Panc1 (cell line): ENCODE measurements at regions not wholly inside any gene's neighbourhood (a gene's known extent, or its start where the extent isn't known, plus 50 kb on each side); places are given as distances from the start of the nearest gene placed in this dataset.

Experiments used
- ATAC-seq: fragments of 200-7000 bp; cut with Tn5 transposase; 2 replicates; pipeline ENCODE4 v1.9.1; 2020; ENCODE audit warnings: mild to moderate bottlenecking, moderate library complexity
- BruUV-seq: library from RNA; stranded (reverse); fragments of 400-500 nt; replicated peaks from 2 replicates; lab custom pipeline; 2021; lab: Mats Ljungman, UMichigan
- CTCF ChIA-PET: fragments of 300-600 bp; sonication (Branson Sonifier 250); formaldehyde crosslinking; loops from one replicate; lab custom pipeline; 2022; ENCODE audit warnings: antibody characterized with exemption; lab: Charles Lee
- POLR2A ChIA-PET: fragments of 300-600 bp; sonication (Branson Sonifier 250); formaldehyde crosslinking; loops from one replicate; lab custom pipeline; 2022; ENCODE audit warnings: antibody characterized with exemption; lab: Charles Lee
- DNase-seq: peaks from one replicate; pipeline ENCODE4 v3.0.0-alpha.2; 2010; ENCODE audit warnings: low read depth, low spot score
- H3K27ac ChIP-seq: 2 replicates; pipeline ENCODE4 v1.5.1; 2011; ENCODE audit warnings: mild to moderate bottlenecking, low read length, inconsistent platforms
- H3K27me3 ChIP-seq: fragments of 200-500 bp; sonication (Bioruptor generic); 2 replicates; pipeline ENCODE4 v1.6.0; 2014; ENCODE audit warnings: low read length, inconsistent platforms; ENCODE audit not compliant: control insufficient read depth, insufficient read depth
- H3K36me3 ChIP-seq: fragments of 200-500 bp; sonication (Bioruptor generic); 2 replicates; pipeline ENCODE4 v1.5.1; 2014; ENCODE audit warnings: inconsistent platforms, mild to moderate bottlenecking, low read length, moderate library complexity; ENCODE audit not compliant: control insufficient read depth, insufficient read depth
- H3K4me1 ChIP-seq: 2 replicates; pipeline ENCODE4 v1.5.1; 2011; ENCODE audit warnings: inconsistent platforms, mild to moderate bottlenecking, low read length, moderate library complexity; ENCODE audit not compliant: control insufficient read depth, insufficient read depth
- H3K4me3 ChIP-seq, 2 experiments: 2 replicates each; pipeline ENCODE4 v1.5.1; 2011 to 2012; ENCODE audit warnings: low read depth in 2 of 2, low read length in 2 of 2, mild to moderate bottlenecking in 2 of 2, inconsistent platforms in 1 of 2, moderate library complexity in 1 of 2
- H3K9me3 ChIP-seq: fragments of 200-500 bp; sonication (Bioruptor generic); 2 replicates; pipeline ENCODE4 v1.5.1; 2014; ENCODE audit warnings: low read depth, mild to moderate bottlenecking, inconsistent platforms, low read length, moderate library complexity; ENCODE audit not compliant: control insufficient read depth, insufficient read depth
- POLR2AphosphoS5 ChIP-seq: IDR thresholded peaks from 2 replicates; pipeline ENCODE4 v1.6.1; 2012; ENCODE audit warnings: mild to moderate bottlenecking, low read depth, low read length, moderate library complexity
- SIN3A ChIP-seq: IDR thresholded peaks from 2 replicates; pipeline ENCODE4 v1.6.1; 2012; ENCODE audit warnings: low read depth, mild to moderate bottlenecking, low read length, moderate library complexity, borderline replicate concordance; ENCODE audit not compliant: insufficient read depth
- TCF7L2 ChIP-seq: IDR thresholded peaks from 2 replicates; pipeline ENCODE4 v1.6.1; 2011; ENCODE audit warnings: mild to moderate bottlenecking, low read depth, low read length, inconsistent platforms
- in situ Hi-C: cut with HindIII; loops from 2 replicates; pipeline ENCODE4 v1.10.0; 2016; ENCODE audit warnings: low sequenced_read_pairs, low pct_unique_long_range_greater_than_20kb
- intact Hi-C: fragments of 100-400 bp; cut with micrococcal nuclease; formaldehyde crosslinking; loops from one replicate; pipeline ENCODE4 v1.10.0; 2022; ENCODE audit not compliant: unreplicated experiment
- TF ChIP-seq, protein P1 (sequence below): fragments of 450-650 bp; IDR thresholded peaks from 2 replicates; pipeline ENCODE4 v1.5.1; 2017; ENCODE audit warnings: mild to moderate bottlenecking
- TF ChIP-seq, protein P2 (sequence below), 2 experiments: IDR thresholded peaks; 2 replicates each; pipeline ENCODE4 v1.6.1; 2011 to 2012; ENCODE audit warnings: low read depth in 2 of 2, control low read depth in 1 of 2, low read length in 1 of 2, mild to moderate bottlenecking in 1 of 2, moderate library complexity in 1 of 2; ENCODE audit not compliant: insufficient read depth in 1 of 2

DNA sequence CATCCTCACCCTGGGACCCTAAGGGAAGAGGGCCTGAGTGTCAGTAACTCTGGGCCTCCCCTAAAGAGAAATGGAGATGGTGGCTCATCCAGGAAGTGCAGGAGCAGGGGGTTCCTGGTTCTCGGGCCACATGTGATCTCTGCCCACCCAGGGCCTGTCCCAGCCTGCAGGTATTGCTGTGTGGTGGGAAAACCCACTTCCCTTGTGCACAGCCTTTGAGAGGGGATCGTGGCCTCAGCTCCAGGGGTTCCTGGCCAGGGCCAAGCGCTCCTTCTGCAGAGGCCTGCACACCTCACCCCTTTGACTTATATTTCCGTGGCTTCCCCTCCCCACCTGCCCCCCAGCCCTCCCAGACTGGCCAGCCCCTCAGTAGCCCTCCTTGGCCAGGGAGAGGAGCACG is 213.5 kb downstream of the OR4C45 start:
- ATAC-seq, result no peak

DNA sequence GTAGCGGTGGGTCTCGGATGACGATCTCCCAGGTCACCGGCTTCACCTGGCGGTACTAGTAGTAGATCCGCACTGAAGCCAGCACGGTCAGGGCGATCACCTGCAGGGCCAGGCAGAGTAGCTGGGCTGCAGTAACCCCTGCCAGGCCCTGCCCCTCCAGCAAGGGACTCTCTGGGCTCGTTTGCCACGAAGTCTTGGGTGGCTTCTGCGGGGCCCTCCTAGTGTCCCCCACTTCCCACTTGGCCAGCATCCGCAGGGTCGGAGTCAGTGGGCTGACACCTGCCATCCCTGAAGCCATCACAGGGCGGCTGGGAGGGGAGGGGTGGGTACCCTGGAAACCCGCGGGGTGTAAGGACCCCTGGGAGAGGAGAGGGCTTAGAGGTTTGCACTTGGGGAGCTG is 214.0 kb downstream of the OR4C45 start:
- H3K27me3 ChIP-seq, result no peaks in the 10 kb centered on the region
- TF ChIP-seq TCF7L2, result no peak
- no peak for TF ChIP-seq POLR2AphosphoS5
- TF ChIP-seq SIN3A, result no peak
- TF ChIP-seq, protein P1, sequence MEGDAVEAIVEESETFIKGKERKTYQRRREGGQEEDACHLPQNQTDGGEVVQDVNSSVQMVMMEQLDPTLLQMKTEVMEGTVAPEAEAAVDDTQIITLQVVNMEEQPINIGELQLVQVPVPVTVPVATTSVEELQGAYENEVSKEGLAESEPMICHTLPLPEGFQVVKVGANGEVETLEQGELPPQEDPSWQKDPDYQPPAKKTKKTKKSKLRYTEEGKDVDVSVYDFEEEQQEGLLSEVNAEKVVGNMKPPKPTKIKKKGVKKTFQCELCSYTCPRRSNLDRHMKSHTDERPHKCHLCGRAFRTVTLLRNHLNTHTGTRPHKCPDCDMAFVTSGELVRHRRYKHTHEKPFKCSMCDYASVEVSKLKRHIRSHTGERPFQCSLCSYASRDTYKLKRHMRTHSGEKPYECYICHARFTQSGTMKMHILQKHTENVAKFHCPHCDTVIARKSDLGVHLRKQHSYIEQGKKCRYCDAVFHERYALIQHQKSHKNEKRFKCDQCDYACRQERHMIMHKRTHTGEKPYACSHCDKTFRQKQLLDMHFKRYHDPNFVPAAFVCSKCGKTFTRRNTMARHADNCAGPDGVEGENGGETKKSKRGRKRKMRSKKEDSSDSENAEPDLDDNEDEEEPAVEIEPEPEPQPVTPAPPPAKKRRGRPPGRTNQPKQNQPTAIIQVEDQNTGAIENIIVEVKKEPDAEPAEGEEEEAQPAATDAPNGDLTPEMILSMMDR, result no peak
- TF ChIP-seq, protein P2, sequence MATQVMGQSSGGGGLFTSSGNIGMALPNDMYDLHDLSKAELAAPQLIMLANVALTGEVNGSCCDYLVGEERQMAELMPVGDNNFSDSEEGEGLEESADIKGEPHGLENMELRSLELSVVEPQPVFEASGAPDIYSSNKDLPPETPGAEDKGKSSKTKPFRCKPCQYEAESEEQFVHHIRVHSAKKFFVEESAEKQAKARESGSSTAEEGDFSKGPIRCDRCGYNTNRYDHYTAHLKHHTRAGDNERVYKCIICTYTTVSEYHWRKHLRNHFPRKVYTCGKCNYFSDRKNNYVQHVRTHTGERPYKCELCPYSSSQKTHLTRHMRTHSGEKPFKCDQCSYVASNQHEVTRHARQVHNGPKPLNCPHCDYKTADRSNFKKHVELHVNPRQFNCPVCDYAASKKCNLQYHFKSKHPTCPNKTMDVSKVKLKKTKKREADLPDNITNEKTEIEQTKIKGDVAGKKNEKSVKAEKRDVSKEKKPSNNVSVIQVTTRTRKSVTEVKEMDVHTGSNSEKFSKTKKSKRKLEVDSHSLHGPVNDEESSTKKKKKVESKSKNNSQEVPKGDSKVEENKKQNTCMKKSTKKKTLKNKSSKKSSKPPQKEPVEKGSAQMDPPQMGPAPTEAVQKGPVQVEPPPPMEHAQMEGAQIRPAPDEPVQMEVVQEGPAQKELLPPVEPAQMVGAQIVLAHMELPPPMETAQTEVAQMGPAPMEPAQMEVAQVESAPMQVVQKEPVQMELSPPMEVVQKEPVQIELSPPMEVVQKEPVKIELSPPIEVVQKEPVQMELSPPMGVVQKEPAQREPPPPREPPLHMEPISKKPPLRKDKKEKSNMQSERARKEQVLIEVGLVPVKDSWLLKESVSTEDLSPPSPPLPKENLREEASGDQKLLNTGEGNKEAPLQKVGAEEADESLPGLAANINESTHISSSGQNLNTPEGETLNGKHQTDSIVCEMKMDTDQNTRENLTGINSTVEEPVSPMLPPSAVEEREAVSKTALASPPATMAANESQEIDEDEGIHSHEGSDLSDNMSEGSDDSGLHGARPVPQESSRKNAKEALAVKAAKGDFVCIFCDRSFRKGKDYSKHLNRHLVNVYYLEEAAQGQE (IDR thresholded peaks at IDR 0.05; ENCODE audit: insufficient read depth in 1 of 2, low read depth in 2 of 2, low read length in 1 of 2), result no peak
- H3K36me3 ChIP-seq, result no peaks in the 10 kb centered on the region
- ChIA-PET POLR2A (no interaction called here), CTCF (no interaction called here)
- in situ Hi-C loops, result no loop called here
- H3K4me3 ChIP-seq, result no peak overlapping the region
- ATAC-seq (no peak), DNase-seq (no peak)
- BruUV-seq, result no TSS peak
- intact Hi-C loops, result no loop called here
- no peak overlapping the region for H3K27ac ChIP-seq
- no peaks in the 10 kb centered on the region for H3K4me1 ChIP-seq
- no peaks in the 10 kb centered on the region for H3K9me3 ChIP-seq

More for the DNA sequence above, 213.5 kb downstream of the OR4C45 start:
- no peak for DNase-seq
- CTCF ChIA-PET, result no interaction called here
- POLR2A ChIA-PET, result no interaction called here
- in situ Hi-C loops (no loop called here), intact Hi-C loops (no loop called here)
- H3K9me3 ChIP-seq, result no peaks in the 10 kb centered on the region
- no TSS peak for BruUV-seq
- H3K4me3 ChIP-seq, result no peak overlapping the region
- no peaks in the 10 kb centered on the region for H3K27me3 ChIP-seq
- no peak overlapping the region for H3K27ac ChIP-seq
- TF ChIP-seq, protein P1, result no peak
- TF ChIP-seq, protein P2 (IDR thresholded peaks at IDR 0.05; ENCODE audit: insufficient read depth in 1 of 2, low read depth in 2 of 2, low read length in 1 of 2), result no peak
- TF ChIP-seq TCF7L2 (no peak), POLR2AphosphoS5 (no peak), SIN3A (no peak)
- no peaks in the 10 kb centered on the region for H3K4me1 ChIP-seq
- H3K36me3 ChIP-seq, result no peaks in the 10 kb centered on the region
